Heart left ventricle (tissue), 13 donors: ENCODE measurements at regions not wholly inside any gene's neighbourhood (a gene's known extent, or its start where the extent isn't known, plus 50 kb on each side); places are given as distances from the start of the nearest gene placed in this dataset.

ENCODE experiments used
- POLR2A ChIP-seq, 2 donors: fragments of 450-650 bp; IDR thresholded peaks; one replicate each; pipeline ENCODE4 v1.6.1; 2017; ENCODE audit warnings: antibody characterized with exemption in 2 of 2, mild to moderate bottlenecking in 2 of 2, moderate library complexity in 2 of 2
- TF ChIP-seq, protein P1 (sequence below), 12 donors: fragments of 200-600 bp; sonication (generic) in 4 of 12; IDR thresholded peaks; one replicate each; pipeline versions ENCODE4 v1.5.0 to v1.8.0; 2018 to 2022; ENCODE audit warnings: antibody characterized with exemption in 12 of 12, mild to moderate bottlenecking in 5 of 12
- donor health status: ischemic (EF 13 %, LVEDD 7.1; RV severe dilation, severe dysfunction).
- donor health status: DM: no; HTN: yes; CAD: no.
- donor health status: DM: no; HTN: no; CAD: no.
- donor health status: ischemic (EF 25% LVEDD 6.9; RV normal size, moderate dysfunction).
- donor health status: ischemic (EF 25% LVEDD 5.7; RV mildly dilated, moderate dysfunction).
- donor health status: ischemic (EF 35%, LVEDD 5.7; RV mildly dilated, moderate dysfunction).
- donor health status: nonischemic (EF 11% LVEDD 7.7; RV severe dilation, severe dysfunction).
- donor health status: DM: yes; HTN: yes; CAD: no.
- donor health status: PGD.
- donor health status: ischemic (EF 29% LVEDD 5.4; RV normal size, mild dysfunction).
- donor health status: nonischemic (EF 23%, LVEDD 6.1; RV moderate dilation, normal function).

DNA sequence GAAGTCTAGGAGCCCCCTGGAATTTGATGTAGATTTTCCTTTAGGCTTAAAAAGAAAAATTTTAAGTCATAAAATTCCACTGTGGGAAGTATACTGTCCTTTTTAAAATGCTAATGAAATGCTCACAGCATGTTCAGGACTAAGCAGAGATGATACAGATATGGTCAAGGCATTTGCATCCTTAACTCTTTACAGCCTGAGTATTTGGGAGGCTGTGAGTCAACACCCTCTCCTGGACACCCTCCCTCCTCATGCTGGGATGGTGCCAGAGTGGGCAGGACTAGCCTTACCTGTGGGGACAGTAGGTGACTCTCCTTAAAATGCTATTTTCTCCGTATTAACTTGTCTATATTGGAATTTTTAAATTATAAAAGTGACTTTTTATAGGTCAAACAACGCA lies 197.4 kb upstream of the ELL2 start:
- TF ChIP-seq, protein P1, sequence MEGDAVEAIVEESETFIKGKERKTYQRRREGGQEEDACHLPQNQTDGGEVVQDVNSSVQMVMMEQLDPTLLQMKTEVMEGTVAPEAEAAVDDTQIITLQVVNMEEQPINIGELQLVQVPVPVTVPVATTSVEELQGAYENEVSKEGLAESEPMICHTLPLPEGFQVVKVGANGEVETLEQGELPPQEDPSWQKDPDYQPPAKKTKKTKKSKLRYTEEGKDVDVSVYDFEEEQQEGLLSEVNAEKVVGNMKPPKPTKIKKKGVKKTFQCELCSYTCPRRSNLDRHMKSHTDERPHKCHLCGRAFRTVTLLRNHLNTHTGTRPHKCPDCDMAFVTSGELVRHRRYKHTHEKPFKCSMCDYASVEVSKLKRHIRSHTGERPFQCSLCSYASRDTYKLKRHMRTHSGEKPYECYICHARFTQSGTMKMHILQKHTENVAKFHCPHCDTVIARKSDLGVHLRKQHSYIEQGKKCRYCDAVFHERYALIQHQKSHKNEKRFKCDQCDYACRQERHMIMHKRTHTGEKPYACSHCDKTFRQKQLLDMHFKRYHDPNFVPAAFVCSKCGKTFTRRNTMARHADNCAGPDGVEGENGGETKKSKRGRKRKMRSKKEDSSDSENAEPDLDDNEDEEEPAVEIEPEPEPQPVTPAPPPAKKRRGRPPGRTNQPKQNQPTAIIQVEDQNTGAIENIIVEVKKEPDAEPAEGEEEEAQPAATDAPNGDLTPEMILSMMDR (IDR thresholded peaks at IDR 0.05) = no peak
- no peak for TF ChIP-seq POLR2A (IDR thresholded peaks at IDR 0.05)
